HCT116 (cell line): ENCODE measurements at regions not wholly inside any gene's neighbourhood (a gene's known extent, or its start where the extent isn't known, plus 50 kb on each side); places are given as distances from the start of the nearest gene placed in this dataset.

Source experiments
- ATAC-seq: fragments of 200-7000 bp; cut with Tn5 transposase; 2 replicates; pipeline ENCODE4 v1.9.1; 2020; ENCODE audit warnings: mild to moderate bottlenecking, moderate library complexity
- BruUV-seq: library from RNA; stranded (reverse); fragments of 400-500 nt; replicated peaks from 2 replicates; lab custom pipeline; 2021; lab: Mats Ljungman, UMichigan
- CTCF ChIA-PET: fragments of 300-600 bp; sonication (Branson Sonifier 250); formaldehyde crosslinking; loops from one replicate; lab custom pipeline; 2021; ENCODE audit warnings: antibody characterized with exemption; lab: Charles Lee
- POLR2A ChIA-PET: fragments of 300-600, 350-600 bp; sonication (Branson Sonifier 250); formaldehyde crosslinking; loops from one replicate; lab custom pipeline; 2021; ENCODE audit warnings: antibody characterized with exemption; lab: Charles Lee
- RAD21 ChIA-PET, 2 experiments: fragments of 300-600 bp; sonication (Branson Sonifier 250); formaldehyde crosslinking; loops; one replicate each; lab custom pipeline; 2023; ENCODE audit warnings: low total read pairs in 2 of 2; ENCODE audit not compliant: uncharacterized antibody in 2 of 2, unreplicated experiment in 2 of 2, low non-redundant PET in 1 of 2; lab: Charles Lee
- DNase-seq: peaks from one replicate; pipeline ENCODE4 v3.0.0-alpha.2; 2010; ENCODE audit warnings: low read depth, low spot score
- H2AFZ ChIP-seq: fragments of 200-600 bp; shearing (Covaris generic), sonication (generic); 2 replicates; pipeline ENCODE4 v1.6.1; 2017; ENCODE audit warnings: low read depth, mixed run types, mixed read lengths, antibody characterized with exemption, low read length; ENCODE audit not compliant: poor library complexity, severe bottlenecking
- H3K27ac ChIP-seq: 2 replicates; pipeline ENCODE4 v1.5.1; 2012; ENCODE audit warnings: low read depth, low read length
- H3K27me3 ChIP-seq: fragments of 200-600 bp; sonication (generic); 2 replicates; pipeline ENCODE4 v1.6.1; 2016; ENCODE audit warnings: mixed run types, low read length, mixed read lengths; ENCODE audit not compliant: insufficient read depth
- H3K36me3 ChIP-seq, 2 experiments: fragments of 200-500 bp in 1 of 2; fragments of 200-600 bp in 1 of 2; sonication (Bioruptor generic) in 1 of 2; sonication (generic) in 1 of 2; 2 replicates each; pipeline versions ENCODE4 v1.5.1 to v1.6.1; 2014 to 2016; ENCODE audit warnings: low read length in 2 of 2, inconsistent platforms in 1 of 2, mixed read lengths in 1 of 2, mixed run types in 1 of 2; ENCODE audit not compliant: insufficient read depth in 2 of 2, control insufficient read depth in 1 of 2
- H3K4me1 ChIP-seq, 2 experiments: fragments of 200-600 bp in 1 of 2; sonication (generic) in 1 of 2; 2 replicates each; pipeline versions ENCODE4 v1.5.1 to v1.6.1; 2012 to 2017; ENCODE audit warnings: low read length in 2 of 2, inconsistent platforms in 1 of 2, mild to moderate bottlenecking in 1 of 2, mixed read lengths in 1 of 2, mixed run types in 1 of 2, moderate library complexity in 1 of 2; ENCODE audit not compliant: insufficient read depth in 2 of 2, control insufficient read depth in 1 of 2
- H3K4me2 ChIP-seq: fragments of 200-600 bp; sonication (generic); 2 replicates; pipeline ENCODE4 v1.6.1; 2017; ENCODE audit warnings: mixed run types, low read length, mixed read lengths
- H3K4me3 ChIP-seq, 2 experiments: fragments of 200-600 bp in 1 of 2; sonication (generic) in 1 of 2; replicated peaks in 1 of 2; 2 replicates each; pipeline ENCODE4 v1.5.1; 2011 to 2016; ENCODE audit warnings: low read length in 2 of 2, control low read depth in 1 of 2, low read depth in 1 of 2, mild to moderate bottlenecking in 1 of 2, mixed read lengths in 1 of 2, mixed run types in 1 of 2
- H3K79me2 ChIP-seq: fragments of 200-600 bp; sonication (generic); 2 replicates; pipeline ENCODE4 v1.6.1; 2017; ENCODE audit warnings: mild to moderate bottlenecking, mixed run types, low read length, moderate library complexity, mixed read lengths; ENCODE audit not compliant: insufficient read depth
- H3K9ac ChIP-seq: fragments of 200-600 bp; sonication (generic); 2 replicates; pipeline ENCODE4 v1.6.1; 2016; ENCODE audit warnings: low read length, mixed read lengths
- H3K9me2 ChIP-seq: fragments of 200-600 bp; sonication (generic), shearing (Covaris generic); 2 replicates; pipeline ENCODE4 v1.6.1; 2017; ENCODE audit warnings: mixed run types, mild to moderate bottlenecking, moderate library complexity; ENCODE audit not compliant: insufficient read depth
- H3K9me3 ChIP-seq, 2 experiments: fragments of 200-500 bp in 1 of 2; fragments of 200-600 bp in 1 of 2; sonication (Bioruptor generic) in 1 of 2; sonication (generic) in 1 of 2; 2 replicates each; pipeline ENCODE4 v1.6.1; 2014 to 2017; ENCODE audit warnings: low read length in 2 of 2, mixed read lengths in 2 of 2, inconsistent platforms in 1 of 2, low read depth in 1 of 2, mild to moderate bottlenecking in 1 of 2, mixed run types in 1 of 2, moderate library complexity in 1 of 2; ENCODE audit not compliant: control insufficient read depth in 1 of 2, insufficient read depth in 1 of 2
- H4K20me1 ChIP-seq: fragments of 200-600 bp; sonication (generic), shearing (Covaris generic); 2 replicates; pipeline ENCODE4 v1.6.1; 2017; ENCODE audit warnings: mixed run types, mild to moderate bottlenecking, moderate library complexity; ENCODE audit not compliant: insufficient read depth
- CBX3 ChIP-seq: IDR thresholded peaks from 2 replicates; pipeline ENCODE4 v1.6.1; 2012; ENCODE audit warnings: low read depth
- CEBPB ChIP-seq: IDR thresholded peaks from 2 replicates; pipeline ENCODE4 v1.6.1; 2012; ENCODE audit warnings: low read depth
- EGR1 ChIP-seq: IDR thresholded peaks from 2 replicates; pipeline ENCODE4 v1.6.1; 2012; ENCODE audit warnings: low read depth
- ELF1 ChIP-seq: IDR thresholded peaks from 2 replicates; pipeline ENCODE4 v1.6.1; 2012; ENCODE audit warnings: low read depth, borderline replicate concordance
- EZH2 ChIP-seq: fragments of 200-600 bp; sonication (generic); IDR thresholded peaks from 2 replicates; pipeline ENCODE4 v1.6.1; 2017; ENCODE audit warnings: antibody characterized with exemption, mixed run types
- FOSL1 ChIP-seq: IDR thresholded peaks from 2 replicates; pipeline ENCODE4 v1.6.1; 2012; ENCODE audit warnings: low read depth
- JUND ChIP-seq: IDR thresholded peaks from 2 replicates; pipeline ENCODE4 v1.6.1; 2012
- POLR2AphosphoS5 ChIP-seq: IDR thresholded peaks from 2 replicates; pipeline ENCODE4 v1.6.1; 2011; ENCODE audit warnings: mild to moderate bottlenecking, low read depth, low read length, moderate library complexity
- RAD21 ChIP-seq: IDR thresholded peaks from 2 replicates; pipeline ENCODE4 v1.6.1; 2012; ENCODE audit warnings: low read depth, mild to moderate bottlenecking
- SIN3A ChIP-seq: IDR thresholded peaks from 2 replicates; pipeline ENCODE4 v1.6.1; 2012; ENCODE audit warnings: low read depth
- SP1 ChIP-seq: IDR thresholded peaks from 2 replicates; pipeline ENCODE4 v1.6.1; 2012; ENCODE audit warnings: low read depth
- SRF ChIP-seq: IDR thresholded peaks from 2 replicates; pipeline ENCODE4 v1.6.1; 2012; ENCODE audit warnings: low read depth
- TCF7L2 ChIP-seq: IDR thresholded peaks from 2 replicates; pipeline ENCODE4 v1.7.0; 2011; ENCODE audit warnings: borderline replicate concordance, inconsistent platforms; ENCODE audit not compliant: insufficient read depth, insufficient read length; ENCODE audit errors: extremely low read depth
- YY1 ChIP-seq: IDR thresholded peaks from 2 replicates; pipeline ENCODE4 v1.6.1; 2011; ENCODE audit warnings: low read length, low read depth, moderate library complexity, mild to moderate bottlenecking; ENCODE audit not compliant: insufficient replicate concordance; ENCODE audit errors: extremely low read depth
- ZFX ChIP-seq: fragments of 450-650 bp; IDR thresholded peaks from 2 replicates; pipeline ENCODE4 v1.6.1; 2017
- ZNF274 ChIP-seq: fragments of 200-500 bp; sonication (Bioruptor generic); IDR thresholded peaks from 2 replicates; pipeline ENCODE4 v1.6.1; 2014; ENCODE audit warnings: mild to moderate bottlenecking, low read depth, low read length, inconsistent platforms
- intact Hi-C: fragments of 100-400 bp; cut with micrococcal nuclease; formaldehyde crosslinking; loops from 2 replicates; pipeline ENCODE4 v1.10.0; 2022
- TF ChIP-seq, protein P1 (sequence below): IDR thresholded peaks from 2 replicates; pipeline ENCODE4 v1.6.1; 2012; ENCODE audit warnings: low read depth
- TF ChIP-seq, protein P2 (sequence below): IDR thresholded peaks from 2 replicates; pipeline ENCODE4 v1.6.1; 2012
- TF ChIP-seq, protein P3 (sequence below): IDR thresholded peaks from 2 replicates; pipeline ENCODE4 v1.6.1; 2011; ENCODE audit warnings: mild to moderate bottlenecking, low read length, moderate library complexity; ENCODE audit not compliant: insufficient replicate concordance; ENCODE audit errors: extremely low read depth
- TF ChIP-seq, protein P4 (sequence below), 3 experiments: fragments of 200-600 bp in 1 of 3; sonication (generic) in 1 of 3; IDR thresholded peaks in 2 of 3; conservative IDR thresholded peaks in 1 of 3; 2 replicates each; pipeline ENCODE4 v1.5.1; 2012 to 2017; ENCODE audit warnings: low read depth in 2 of 3, low read length in 2 of 3, antibody characterized with exemption in 1 of 3, borderline replicate concordance in 1 of 3, control low read depth in 1 of 3, mild to moderate bottlenecking in 1 of 3, mixed read lengths in 1 of 3, mixed run types in 1 of 3, moderate library complexity in 1 of 3; ENCODE audit not compliant: insufficient read depth in 1 of 3

DNA sequence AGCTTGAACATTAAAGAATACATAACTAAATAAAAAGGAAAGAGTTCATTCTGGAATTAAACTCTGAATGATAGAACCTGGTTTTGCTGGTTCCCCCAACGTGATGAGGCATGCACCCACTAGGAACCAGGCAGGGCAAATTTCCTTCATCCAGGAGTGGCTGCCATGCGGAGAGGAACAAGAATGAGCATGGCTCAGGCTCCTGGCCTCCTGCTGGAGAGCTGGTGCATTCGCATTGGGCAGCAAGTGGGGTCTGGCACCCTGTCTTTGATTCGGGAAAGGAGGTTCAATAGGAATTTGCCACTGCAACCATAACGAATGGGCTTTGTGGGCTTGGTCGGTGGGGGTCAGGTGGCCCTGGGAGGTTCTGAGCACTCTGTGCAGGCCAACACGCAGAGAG lies 169.8 kb upstream of the TENM4 start:
- no peak for ATAC-seq
- BruUV-seq, result no TSS peak

More for the DNA sequence above, 169.8 kb upstream of the TENM4 start:
- TF ChIP-seq YY1 (no peak), SIN3A (no peak), ELF1 (no peak), EGR1 (no peak), POLR2AphosphoS5 (no peak), SP1 (no peak), FOSL1 (no peak), ZFX (no peak), CEBPB (no peak), ZNF274 (no peak), CBX3 (no peak), JUND (no peak), EZH2 (no peak), SRF (no peak), TCF7L2 (no peak), RAD21 (no peak)
- TF ChIP-seq, protein P1, sequence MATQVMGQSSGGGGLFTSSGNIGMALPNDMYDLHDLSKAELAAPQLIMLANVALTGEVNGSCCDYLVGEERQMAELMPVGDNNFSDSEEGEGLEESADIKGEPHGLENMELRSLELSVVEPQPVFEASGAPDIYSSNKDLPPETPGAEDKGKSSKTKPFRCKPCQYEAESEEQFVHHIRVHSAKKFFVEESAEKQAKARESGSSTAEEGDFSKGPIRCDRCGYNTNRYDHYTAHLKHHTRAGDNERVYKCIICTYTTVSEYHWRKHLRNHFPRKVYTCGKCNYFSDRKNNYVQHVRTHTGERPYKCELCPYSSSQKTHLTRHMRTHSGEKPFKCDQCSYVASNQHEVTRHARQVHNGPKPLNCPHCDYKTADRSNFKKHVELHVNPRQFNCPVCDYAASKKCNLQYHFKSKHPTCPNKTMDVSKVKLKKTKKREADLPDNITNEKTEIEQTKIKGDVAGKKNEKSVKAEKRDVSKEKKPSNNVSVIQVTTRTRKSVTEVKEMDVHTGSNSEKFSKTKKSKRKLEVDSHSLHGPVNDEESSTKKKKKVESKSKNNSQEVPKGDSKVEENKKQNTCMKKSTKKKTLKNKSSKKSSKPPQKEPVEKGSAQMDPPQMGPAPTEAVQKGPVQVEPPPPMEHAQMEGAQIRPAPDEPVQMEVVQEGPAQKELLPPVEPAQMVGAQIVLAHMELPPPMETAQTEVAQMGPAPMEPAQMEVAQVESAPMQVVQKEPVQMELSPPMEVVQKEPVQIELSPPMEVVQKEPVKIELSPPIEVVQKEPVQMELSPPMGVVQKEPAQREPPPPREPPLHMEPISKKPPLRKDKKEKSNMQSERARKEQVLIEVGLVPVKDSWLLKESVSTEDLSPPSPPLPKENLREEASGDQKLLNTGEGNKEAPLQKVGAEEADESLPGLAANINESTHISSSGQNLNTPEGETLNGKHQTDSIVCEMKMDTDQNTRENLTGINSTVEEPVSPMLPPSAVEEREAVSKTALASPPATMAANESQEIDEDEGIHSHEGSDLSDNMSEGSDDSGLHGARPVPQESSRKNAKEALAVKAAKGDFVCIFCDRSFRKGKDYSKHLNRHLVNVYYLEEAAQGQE, result no peak
- TF ChIP-seq, protein P2, sequence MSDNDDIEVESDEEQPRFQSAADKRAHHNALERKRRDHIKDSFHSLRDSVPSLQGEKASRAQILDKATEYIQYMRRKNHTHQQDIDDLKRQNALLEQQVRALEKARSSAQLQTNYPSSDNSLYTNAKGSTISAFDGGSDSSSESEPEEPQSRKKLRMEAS, result no peak
- TF ChIP-seq, protein P3, sequence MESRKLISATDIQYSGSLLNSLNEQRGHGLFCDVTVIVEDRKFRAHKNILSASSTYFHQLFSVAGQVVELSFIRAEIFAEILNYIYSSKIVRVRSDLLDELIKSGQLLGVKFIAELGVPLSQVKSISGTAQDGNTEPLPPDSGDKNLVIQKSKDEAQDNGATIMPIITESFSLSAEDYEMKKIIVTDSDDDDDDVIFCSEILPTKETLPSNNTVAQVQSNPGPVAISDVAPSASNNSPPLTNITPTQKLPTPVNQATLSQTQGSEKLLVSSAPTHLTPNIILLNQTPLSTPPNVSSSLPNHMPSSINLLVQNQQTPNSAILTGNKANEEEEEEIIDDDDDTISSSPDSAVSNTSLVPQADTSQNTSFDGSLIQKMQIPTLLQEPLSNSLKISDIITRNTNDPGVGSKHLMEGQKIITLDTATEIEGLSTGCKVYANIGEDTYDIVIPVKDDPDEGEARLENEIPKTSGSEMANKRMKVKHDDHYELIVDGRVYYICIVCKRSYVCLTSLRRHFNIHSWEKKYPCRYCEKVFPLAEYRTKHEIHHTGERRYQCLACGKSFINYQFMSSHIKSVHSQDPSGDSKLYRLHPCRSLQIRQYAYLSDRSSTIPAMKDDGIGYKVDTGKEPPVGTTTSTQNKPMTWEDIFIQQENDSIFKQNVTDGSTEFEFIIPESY, result no peak
- TF ChIP-seq, protein P4, sequence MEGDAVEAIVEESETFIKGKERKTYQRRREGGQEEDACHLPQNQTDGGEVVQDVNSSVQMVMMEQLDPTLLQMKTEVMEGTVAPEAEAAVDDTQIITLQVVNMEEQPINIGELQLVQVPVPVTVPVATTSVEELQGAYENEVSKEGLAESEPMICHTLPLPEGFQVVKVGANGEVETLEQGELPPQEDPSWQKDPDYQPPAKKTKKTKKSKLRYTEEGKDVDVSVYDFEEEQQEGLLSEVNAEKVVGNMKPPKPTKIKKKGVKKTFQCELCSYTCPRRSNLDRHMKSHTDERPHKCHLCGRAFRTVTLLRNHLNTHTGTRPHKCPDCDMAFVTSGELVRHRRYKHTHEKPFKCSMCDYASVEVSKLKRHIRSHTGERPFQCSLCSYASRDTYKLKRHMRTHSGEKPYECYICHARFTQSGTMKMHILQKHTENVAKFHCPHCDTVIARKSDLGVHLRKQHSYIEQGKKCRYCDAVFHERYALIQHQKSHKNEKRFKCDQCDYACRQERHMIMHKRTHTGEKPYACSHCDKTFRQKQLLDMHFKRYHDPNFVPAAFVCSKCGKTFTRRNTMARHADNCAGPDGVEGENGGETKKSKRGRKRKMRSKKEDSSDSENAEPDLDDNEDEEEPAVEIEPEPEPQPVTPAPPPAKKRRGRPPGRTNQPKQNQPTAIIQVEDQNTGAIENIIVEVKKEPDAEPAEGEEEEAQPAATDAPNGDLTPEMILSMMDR (IDR thresholded peaks at IDR 0.05 in 2 of 3, conservative IDR thresholded peaks at IDR 0.05 in 1 of 3; ENCODE audit: borderline replicate concordance in 1 of 3, insufficient read depth in 1 of 3, low read depth in 2 of 3, low read length in 2 of 3), result no peak
- Histone ChIP-seq H2AFZ (no peak overlapping the region), H3K4me3 (no peak overlapping the region), H3K27me3 (no peaks in the 10 kb centered on the region), H3K9me2 (no peaks in the 10 kb centered on the region), H3K27ac (no peak overlapping the region), H3K9me3 (peaks cover 0 to 4% of the 10 kb centered on the region in 2 experiments; a peak in 1 of 4 replicates), H3K4me2 (no peak overlapping the region), H3K36me3 (no peaks in the 10 kb centered on the region), H4K20me1 (no peaks in the 10 kb centered on the region), H3K9ac (no peak overlapping the region), H3K4me1 (no peaks in the 10 kb centered on the region), H3K79me2 (no peaks in the 10 kb centered on the region)
- ChIA-PET POLR2A (no interaction called here), RAD21 (no interaction called here), CTCF (no interaction called here)
- no peak for DNase-seq
- intact Hi-C loops, result no loop called here
